KOPT-K1 (cell line): ENCODE measurements at regions not wholly inside any gene's neighbourhood (a gene's known extent, or its start where the extent isn't known, plus 50 kb on each side); places are given as distances from the start of the nearest gene placed in this dataset.

Source experiments
- H3K27ac ChIP-seq: fragments of 200-600 bp; sonication (generic); 2 replicates; pipeline ENCODE4 v1.5.1; 2016; ENCODE audit warnings: antibody characterized with exemption, mild to moderate bottlenecking, low read depth, low read length; ENCODE audit not compliant: poor library complexity, severe bottlenecking
- H3K36me3 ChIP-seq: fragments of 200-600 bp; sonication (generic); 2 replicates; pipeline ENCODE4 v1.5.1; 2017; ENCODE audit warnings: antibody characterized with exemption, mild to moderate bottlenecking, low read length, moderate library complexity; ENCODE audit not compliant: insufficient read depth
- H3K9me3 ChIP-seq: fragments of 200-600 bp; sonication (generic); 2 replicates; pipeline ENCODE4 v1.5.1; 2017; ENCODE audit warnings: antibody characterized with exemption, low read length, mild to moderate bottlenecking; ENCODE audit not compliant: insufficient read depth, poor library complexity, severe bottlenecking

GRCh38 chr12:111310076-111310870 lies 58.6 kb downstream of the PHETA1 start:
- no peak overlapping the region for H3K27ac ChIP-seq
- peaks cover 14% of the 10 kb centered on the region for H3K9me3 ChIP-seq
- H3K36me3 ChIP-seq, result no peaks in the 10 kb centered on the region

DNA sequence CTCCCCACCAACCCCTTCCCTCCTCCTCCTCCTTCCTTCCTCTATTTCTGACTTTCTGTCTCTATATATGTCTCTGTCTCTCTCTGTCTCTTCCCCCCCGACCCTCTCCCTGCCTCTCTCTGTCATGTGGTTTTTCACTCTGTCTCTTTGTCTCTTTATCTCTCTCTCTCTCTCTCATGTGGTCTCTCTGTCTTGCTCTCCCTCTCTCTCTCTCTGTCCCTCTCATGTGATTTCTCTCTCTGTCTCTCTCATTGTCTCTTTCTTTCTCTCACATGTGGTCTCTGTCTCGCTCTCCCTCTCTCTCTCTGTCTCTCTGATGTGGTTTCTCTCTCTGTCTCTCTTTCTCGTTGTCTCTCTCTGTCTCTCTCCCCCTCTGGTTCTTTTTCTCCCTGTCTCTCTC lies 59.3 kb downstream of the PHETA1 start:
- no peaks in the 10 kb centered on the region for H3K36me3 ChIP-seq
- no peak overlapping the region for H3K27ac ChIP-seq
- peaks cover 21% of the 10 kb centered on the region for H3K9me3 ChIP-seq

GRCh38 chr12:111308473-111308872 lies 60.4 kb downstream of the PHETA1 start:
- no peak overlapping the region for H3K27ac ChIP-seq
- peaks cover 32% of the 10 kb centered on the region for H3K9me3 ChIP-seq
- H3K36me3 ChIP-seq, result no peaks in the 10 kb centered on the region

GRCh38 chr12:111304642-111305071 lies 64.2 kb downstream of the PHETA1 start:
- H3K36me3 ChIP-seq, result no peaks in the 10 kb centered on the region
- no peak overlapping the region for H3K27ac ChIP-seq
- peaks cover 33% of the 10 kb centered on the region for H3K9me3 ChIP-seq

- Histone ChIP-seq H3K27ac (no peak overlapping the region), H3K36me3 (no peaks in the 10 kb centered on the region), H3K9me3 (peaks cover 33% of the 10 kb centered on the region)
These were observed 65.4 kb downstream of the PHETA1 start for GRCh38 chr12:111303531-111303930.

- peaks cover 4% of the 10 kb centered on the region for H3K9me3 ChIP-seq
- H3K27ac ChIP-seq, result no peak overlapping the region
These were observed 70.1 kb downstream of the PHETA1 start for GRCh38 chr12:111298582-111299436.

GRCh38 chr12:111297703-111298426 lies 71.0 kb downstream of the PHETA1 start:
- Histone ChIP-seq H3K27ac (no peak overlapping the region), H3K9me3 (no peaks in the 10 kb centered on the region), H3K36me3 (no peaks in the 10 kb centered on the region)

More at GRCh38 chr12:111298582-111299436, 70.1 kb downstream of the PHETA1 start:
- H3K36me3 ChIP-seq, result no peaks in the 10 kb centered on the region

DNA sequence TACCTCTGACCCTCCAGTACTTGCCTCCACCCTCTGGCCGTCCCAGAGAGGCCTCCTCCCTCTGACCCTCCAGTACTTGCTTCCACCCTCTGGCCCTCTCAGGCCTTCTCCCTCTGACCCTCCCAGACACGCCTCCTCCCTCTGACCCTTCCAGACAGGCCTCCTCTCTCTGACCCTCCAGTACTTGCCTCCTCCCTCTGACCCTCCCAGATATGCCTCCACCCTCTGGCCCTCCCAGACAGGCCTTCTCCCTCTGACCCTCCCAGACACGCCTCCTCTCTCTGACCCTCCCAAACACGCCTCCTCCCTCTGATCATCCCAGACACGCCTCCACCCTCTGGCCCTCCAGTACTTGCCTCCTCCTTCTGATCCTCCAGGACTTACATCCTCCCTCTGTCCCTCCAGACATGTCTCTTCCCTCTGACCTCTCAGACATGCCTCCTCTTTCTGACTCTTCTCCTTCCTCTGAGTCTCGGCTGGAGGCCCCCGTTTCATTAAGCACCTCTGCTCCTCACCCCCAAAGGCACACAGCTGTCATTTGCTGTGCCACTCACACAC lies 71.9 kb downstream of the PHETA1 start:
- Histone ChIP-seq H3K9me3 (peaks cover 2% of the 10 kb centered on the region), H3K36me3 (no peaks in the 10 kb centered on the region), H3K27ac (no peak overlapping the region)

GRCh38 chr12:111295176-111295575 lies 73.7 kb downstream of the PHETA1 start:
- Histone ChIP-seq H3K36me3 (no peaks in the 10 kb centered on the region), H3K27ac (no peak overlapping the region), H3K9me3 (peaks cover 4% of the 10 kb centered on the region)

DNA sequence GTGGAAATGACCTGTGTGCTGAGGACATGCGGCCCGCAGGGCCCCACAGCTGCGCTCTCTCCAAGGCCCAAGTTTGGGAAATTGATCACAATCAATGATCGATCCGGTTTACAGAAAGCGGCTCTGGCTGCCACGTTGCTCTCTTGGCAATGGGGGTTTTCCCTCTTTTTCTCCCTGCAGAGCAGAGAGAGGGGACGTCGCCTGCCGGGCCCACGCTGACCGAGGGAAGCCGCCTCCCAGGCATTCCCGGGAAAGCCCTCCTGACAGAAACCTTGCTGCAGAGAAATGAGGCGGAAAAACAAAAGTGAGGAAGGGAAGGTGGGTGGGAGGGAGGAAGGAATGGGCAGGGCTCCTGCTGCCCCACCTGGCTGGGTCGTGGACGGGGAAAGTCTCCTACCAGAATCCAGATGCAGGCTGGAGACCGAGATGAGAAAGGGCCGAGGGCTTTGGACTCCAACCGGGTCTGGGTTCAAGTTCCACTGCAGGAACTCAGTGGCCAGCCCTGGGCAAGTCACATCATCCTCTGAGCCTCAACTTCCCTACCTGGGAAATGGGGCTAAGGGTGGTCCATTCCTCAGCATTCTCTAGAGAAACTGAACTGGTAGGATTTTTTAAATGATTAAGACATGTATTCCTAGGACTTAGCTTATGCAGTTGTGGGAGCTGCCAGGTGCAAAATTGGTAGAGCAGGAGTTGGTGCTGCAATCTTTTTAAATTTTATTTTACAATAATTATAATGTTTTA lies 75.5 kb downstream of the PHETA1 start:
- no peak overlapping the region for H3K27ac ChIP-seq
- no peaks in the 10 kb centered on the region for H3K36me3 ChIP-seq
- peaks cover 4% of the 10 kb centered on the region for H3K9me3 ChIP-seq

DNA sequence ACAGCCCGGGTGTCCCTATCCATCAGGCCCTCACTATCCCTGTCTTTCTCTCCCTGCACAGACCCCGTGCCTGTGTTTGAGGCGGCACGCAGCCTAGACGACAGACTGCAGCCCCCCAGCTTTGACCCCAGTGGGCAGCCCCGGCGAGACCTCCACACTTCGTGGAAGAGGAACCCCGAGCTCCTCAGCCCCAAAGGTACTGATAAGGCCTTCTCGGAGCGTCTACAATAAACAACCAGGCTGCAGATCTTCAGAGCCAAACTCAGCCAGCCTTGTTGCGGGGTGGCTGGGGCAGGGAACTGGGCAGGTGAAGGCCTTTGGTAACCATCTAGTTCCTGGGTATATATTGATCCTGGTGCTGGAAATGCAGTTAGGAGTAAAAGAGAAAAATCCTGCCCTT lies 77.5 kb downstream of the PHETA1 start:
- H3K36me3 ChIP-seq, result no peaks in the 10 kb centered on the region
- H3K9me3 ChIP-seq, result peaks cover 4% of the 10 kb centered on the region
- no peak overlapping the region for H3K27ac ChIP-seq

DNA sequence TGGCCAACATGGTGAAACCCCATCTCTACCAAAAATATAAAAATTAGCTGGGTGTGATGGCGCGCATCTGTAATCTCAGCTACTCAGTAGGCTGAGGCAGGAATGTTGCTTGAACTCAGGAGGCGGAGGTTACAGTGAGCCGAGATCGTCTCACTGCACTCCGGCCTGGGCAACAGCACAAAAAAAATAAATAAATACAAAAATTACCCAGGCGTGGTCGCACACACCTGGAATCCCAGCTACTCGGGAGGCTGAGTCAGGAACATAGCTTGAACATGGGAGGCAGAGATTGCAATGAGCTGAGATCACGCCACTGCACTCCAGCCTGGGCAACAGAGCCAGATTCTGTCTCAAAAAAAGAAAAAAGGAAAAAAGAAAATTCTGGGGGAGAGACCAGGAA lies 80.1 kb downstream of the PHETA1 start:
- Histone ChIP-seq H3K27ac (no peak overlapping the region), H3K9me3 (peaks cover 4% of the 10 kb centered on the region), H3K36me3 (no peaks in the 10 kb centered on the region)

GRCh38 chr12:111287125-111287900 lies 81.6 kb downstream of the PHETA1 start:
- Histone ChIP-seq H3K36me3 (no peaks in the 10 kb centered on the region), H3K27ac (no peak overlapping the region), H3K9me3 (peaks cover 4% of the 10 kb centered on the region)

GRCh38 chr12:111285200-111285599 lies 83.7 kb downstream of the PHETA1 start:
- H3K27ac ChIP-seq, result no peak overlapping the region
- H3K9me3 ChIP-seq, result peaks cover 15% of the 10 kb centered on the region
- no peaks in the 10 kb centered on the region for H3K36me3 ChIP-seq
